ENCODE measurements at regions not wholly inside any gene's neighbourhood (a gene's known extent, or its start where the extent isn't known, plus 50 kb on each side); places are given as distances from the start of the nearest gene placed in this dataset.

GRCh38 chr2:8573942-8574195 is 108.0 kb upstream of the ID2 start:
- Histone ChIP-seq H3K79me2 (replicated peaks; ENCODE audit: insufficient read depth, low read length) (no peaks in the 10 kb centered on the region), H3F3A (ENCODE audit: insufficient read depth, low read length, poor library complexity, severe bottlenecking) (no peaks in the 10 kb centered on the region), H3K27me3 (ENCODE audit: insufficient read depth, low read depth, low read length) (no peaks in the 10 kb centered on the region), H3K27ac (ENCODE audit: low read length) (no peak overlapping the region), H3K4me3 (ENCODE audit: low read length) (no peak overlapping the region), H3K9ac (ENCODE audit: low read length) (no peak overlapping the region), H3K36me3 (ENCODE audit: insufficient read depth, low read length) (no peaks in the 10 kb centered on the region), H3K4me2 (ENCODE audit: low read length) (no peak overlapping the region), H4K20me1 (ENCODE audit: insufficient read depth) (no peaks in the 10 kb centered on the region), H2AFZ (ENCODE audit: low read depth, low read length) (no peak overlapping the region), H3K9me3 (ENCODE audit: low read length) (no peaks in the 10 kb centered on the region), H3K9me2 (ENCODE audit: insufficient read depth, low read length) (no peaks in the 10 kb centered on the region)
- TF ChIP-seq EP300 (conservative IDR thresholded peaks at IDR 0.05; ENCODE audit: poor library complexity, severe bottlenecking) (no peak), MXI1 (conservative IDR thresholded peaks at IDR 0.05; ENCODE audit: poor library complexity, severe bottlenecking) (no peak), SMC3 (conservative IDR thresholded peaks at IDR 0.05; ENCODE audit: poor library complexity) (no peak), RAD21 (conservative IDR thresholded peaks at IDR 0.05) (no peak), REST (IDR thresholded peaks at IDR 0.05; ENCODE audit: borderline replicate concordance) (no peak), CTCF (IDR thresholded peaks at IDR 0.05; ENCODE audit: poor library complexity, severe bottlenecking) (no peak), POLR2AphosphoS5 (IDR thresholded peaks at IDR 0.05) (no peak), EZH2 (IDR thresholded peaks at IDR 0.05; ENCODE audit: borderline replicate concordance, insufficient read depth, low read length, poor library complexity, severe bottlenecking) (no peak), TAF1 (IDR thresholded peaks at IDR 0.05; ENCODE audit: low read depth) (no peak)

- H2AFZ ChIP-seq (ENCODE audit: low read depth, low read length), result no peak overlapping the region
Measured at GRCh38 chr2:8574196-8575037, 107.4 kb upstream of the ID2 start.

More at GRCh38 chr2:8574196-8575037, 107.4 kb upstream of the ID2 start:
- Histone ChIP-seq H3K79me2 (replicated peaks; ENCODE audit: insufficient read depth, low read length) (no peaks in the 10 kb centered on the region), H3K27ac (ENCODE audit: low read length) (no peak overlapping the region), H3K4me3 (ENCODE audit: low read length) (no peak overlapping the region), H3K4me2 (ENCODE audit: low read length) (no peak overlapping the region), H3F3A (ENCODE audit: insufficient read depth, low read length, poor library complexity, severe bottlenecking) (no peaks in the 10 kb centered on the region), H4K20me1 (ENCODE audit: insufficient read depth) (no peaks in the 10 kb centered on the region), H3K27me3 (ENCODE audit: insufficient read depth, low read depth, low read length) (no peaks in the 10 kb centered on the region), H3K9me2 (ENCODE audit: insufficient read depth, low read length) (no peaks in the 10 kb centered on the region), H3K9ac (ENCODE audit: low read length) (no peak overlapping the region), H3K9me3 (ENCODE audit: low read length) (no peaks in the 10 kb centered on the region), H3K36me3 (ENCODE audit: insufficient read depth, low read length) (no peaks in the 10 kb centered on the region)
- TF ChIP-seq TAF1 (IDR thresholded peaks at IDR 0.05; ENCODE audit: low read depth) (no peak), RAD21 (conservative IDR thresholded peaks at IDR 0.05) (no peak), MXI1 (conservative IDR thresholded peaks at IDR 0.05; ENCODE audit: poor library complexity, severe bottlenecking) (no peak), CTCF (IDR thresholded peaks at IDR 0.05; ENCODE audit: poor library complexity, severe bottlenecking) (no peak), EP300 (conservative IDR thresholded peaks at IDR 0.05; ENCODE audit: poor library complexity, severe bottlenecking) (no peak), POLR2AphosphoS5 (IDR thresholded peaks at IDR 0.05) (no peak), EZH2 (IDR thresholded peaks at IDR 0.05; ENCODE audit: borderline replicate concordance, insufficient read depth, low read length, poor library complexity, severe bottlenecking) (no peak), SMC3 (conservative IDR thresholded peaks at IDR 0.05; ENCODE audit: poor library complexity) (no peak)

Data from neural cell (in vitro differentiated cells).